GM10248 (cell line): ENCODE measurements at regions not wholly inside any gene's neighbourhood (a gene's known extent, or its start where the extent isn't known, plus 50 kb on each side); places are given as distances from the start of the nearest gene placed in this dataset.

Source experiments
- CTCF ChIA-PET: fragments of 300-600 bp; sonication (Branson Sonifier 250); formaldehyde crosslinking; extraction: SDS; loops from one replicate; lab custom pipeline; 2021; ENCODE audit warnings: antibody characterized with exemption; lab: Yijun Ruan, JAX
- POLR2A ChIA-PET: fragments of 350-650 bp; sonication (Branson Sonifier 250); formaldehyde crosslinking; extraction: SDS; loops from one replicate; lab custom pipeline; 2020; ENCODE audit warnings: antibody characterized with exemption; lab: Yijun Ruan, JAX
- DNase-seq: peaks from one replicate; pipeline ENCODE4 v3.0.0; 2012; ENCODE audit errors: extremely low spot score
- CTCF ChIP-seq: IDR thresholded peaks from 2 replicates; pipeline ENCODE4 v1.5.1; 2012; ENCODE audit warnings: mild to moderate bottlenecking, low read depth; ENCODE audit errors: extremely low read depth, missing control alignments, control extremely low read depth

- ChIA-PET CTCF (interaction anchor here (0.9 to 1.2 kb wide), 2 partner anchors 14 to 346 kb away, joined by 4 to 5 read pairs; no protein-coding TSS in a partner anchor), POLR2A (no interaction called here)
- TF ChIP-seq CTCF = no peak
These were observed 93.7 kb downstream of the ELAPOR2 start for GRCh38 chr7:86965727-86966120.

GRCh38 chr7:86964973-86965726 is 94.3 kb downstream of the ELAPOR2 start:
- no peak for TF ChIP-seq CTCF
- CTCF ChIA-PET = interaction anchor here (0.9 to 1.2 kb wide), 4 partner anchors 14 to 347 kb away, joined by 3 to 5 read pairs (median 4); no protein-coding TSS in a partner anchor
- POLR2A ChIA-PET = no interaction called here
- no peak for DNase-seq

More at GRCh38 chr7:86965727-86966120, 93.7 kb downstream of the ELAPOR2 start:
- no peak for DNase-seq

GRCh38 chr7:86963599-86964230 is 95.7 kb downstream of the ELAPOR2 start:
- ChIA-PET CTCF (interaction anchor here (0.7 to 2.8 kb wide), 5 partner anchors 9 to 185 kb away, joined by 3 to 10 read pairs (median 4); no protein-coding TSS in a partner anchor), POLR2A (no interaction called here)
- DNase-seq = no peak
- TF ChIP-seq CTCF = no peak

- TF ChIP-seq CTCF = no peak
- DNase-seq = no peak
- POLR2A ChIA-PET = no interaction called here
- CTCF ChIA-PET = interaction anchor here (0.8 to 2.8 kb wide), 4 partner anchors 10 to 186 kb away, joined by 3 to 10 read pairs (median 4); no protein-coding TSS in a partner anchor
These were observed 96.8 kb downstream of the ELAPOR2 start for GRCh38 chr7:86962623-86963022.

DNA sequence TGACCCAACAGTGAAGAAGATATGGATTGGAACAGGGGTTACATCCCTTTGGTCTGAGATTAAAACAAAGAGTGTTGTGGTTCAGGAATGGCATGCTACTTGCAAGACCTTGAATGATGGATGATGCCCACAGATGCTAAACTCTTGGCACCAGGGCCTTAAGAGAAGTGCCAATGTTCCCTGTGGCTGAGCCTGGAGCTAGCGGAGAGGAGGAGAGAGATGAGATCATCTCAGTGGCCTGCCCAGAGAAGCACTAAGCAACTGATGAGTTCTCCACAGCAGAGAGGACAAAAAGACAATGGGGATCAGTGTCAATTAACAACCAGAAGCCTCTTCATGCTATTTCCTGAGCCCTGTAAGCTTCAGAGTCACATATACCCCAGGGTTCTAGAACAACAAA is 97.8 kb downstream of the ELAPOR2 start:
- no peak for DNase-seq
- POLR2A ChIA-PET = no interaction called here
- TF ChIP-seq CTCF = no peak
- CTCF ChIA-PET = interaction anchor here (0.8 to 1.3 kb wide), 5 partner anchors 11 to 14 kb away, joined by 3 to 4 read pairs (median 3); no protein-coding TSS in a partner anchor

GRCh38 chr7:86958380-86958779 is 101.1 kb downstream of the ELAPOR2 start:
- no peak for DNase-seq
- TF ChIP-seq CTCF = no peak
- CTCF ChIA-PET = interaction anchor here (1.0 to 1.9 kb wide), 4 partner anchors 8 to 210 kb away, joined by 3 to 7 read pairs (median 4); no protein-coding TSS in a partner anchor
- POLR2A ChIA-PET = no interaction called here
